Heart left ventricle (tissue), 16 donors: ENCODE measurements at regions not wholly inside any gene's neighbourhood (a gene's known extent, or its start where the extent isn't known, plus 50 kb on each side); places are given as distances from the start of the nearest gene placed in this dataset.

Experiments
- ATAC-seq, 4 donors: fragments of 200-7000 bp; cut with Tn5 transposase; one replicate each; pipeline ENCODE4 v1.9.1; 2020 to 2022; ENCODE audit warnings: moderate library complexity in 4 of 4, mild to moderate bottlenecking in 3 of 4, moderate number of reproducible peaks in 1 of 4
- DNase-seq, 5 donors: peaks; one replicate each; pipeline ENCODE4 v3.0.0-alpha.2; 2020
- H3K27ac ChIP-seq, 12 donors: fragments of 200-600 bp; sonication (generic) in 4 of 12; one replicate each; pipeline versions ENCODE4 v1.5.0 to v1.8.0; 2016 to 2022; ENCODE audit warnings: mild to moderate bottlenecking in 2 of 12
- H3K27me3 ChIP-seq, 9 donors: fragments of 200-600 bp; sonication (generic) in 2 of 9; one replicate each; pipeline versions ENCODE4 v1.5.1 to v1.8.0; 2016 to 2022; ENCODE audit warnings: mild to moderate bottlenecking in 3 of 9
- H3K36me3 ChIP-seq, 9 donors: fragments of 200-600 bp; sonication (generic) in 2 of 9; one replicate each; pipeline versions ENCODE4 v1.5.0 to v1.8.0; 2018 to 2022; ENCODE audit warnings: mild to moderate bottlenecking in 2 of 9
- H3K4me1 ChIP-seq, 12 donors: fragments of 200-600 bp; sonication (generic) in 4 of 12; one replicate each; pipeline versions ENCODE4 v1.5.0 to v1.8.0; 2016 to 2022; ENCODE audit warnings: mild to moderate bottlenecking in 3 of 12
- H3K4me3 ChIP-seq, 12 donors: fragments of 200-600 bp; sonication (generic) in 4 of 12; one replicate each; pipeline versions ENCODE4 v1.5.0 to v1.8.0; 2017 to 2022; ENCODE audit warnings: mild to moderate bottlenecking in 9 of 12, moderate library complexity in 4 of 12
- H3K9me3 ChIP-seq, 12 donors: fragments of 200-600 bp; sonication (generic) in 4 of 12; one replicate each; pipeline versions ENCODE4 v1.5.0 to v1.8.0; 2016 to 2022; ENCODE audit warnings: mild to moderate bottlenecking in 1 of 12
- CTCF ChIP-seq, 12 donors: fragments of 200-600 bp; sonication (generic) in 4 of 12; IDR thresholded peaks; one replicate each; pipeline versions ENCODE4 v1.5.0 to v1.8.0; 2018 to 2022; ENCODE audit warnings: antibody characterized with exemption in 12 of 12, mild to moderate bottlenecking in 5 of 12
- POLR2A ChIP-seq, 2 donors: fragments of 450-650 bp; IDR thresholded peaks; one replicate each; pipeline ENCODE4 v1.6.1; 2017; ENCODE audit warnings: antibody characterized with exemption in 2 of 2, mild to moderate bottlenecking in 2 of 2, moderate library complexity in 2 of 2
- WGBS, 4 donors: extraction: QIAGEN DNeasy Blood & Tissue Kit in 2 of 4; methylation state at CpG; one replicate each; pipeline versions ENCODE4 v1.1.5 to v1.1.7; 2013 to 2018; 5-methylcytosine and 5-hydroxymethylcytosine counted together
- intact Hi-C, 10 donors: fragments of 100-400 bp; cut with DNase I; formaldehyde crosslinking; loops; one replicate each; pipeline versions ENCODE4 v1.11.1 to v1.14.2; 2022
- donor health status: ischemic (EF 13 %, LVEDD 7.1; RV severe dilation, severe dysfunction).
- donor health status: healthy with polysubstance abuse.
- donor health status: DM: no; HTN: yes; CAD: no.
- donor health status: DM: no; HTN: no; CAD: no.
- donor health status: ischemic (EF 25% LVEDD 6.9; RV normal size, moderate dysfunction).
- donor health status: ischemic (EF 25% LVEDD 5.7; RV mildly dilated, moderate dysfunction).
- donor health status: healthy.
- donor health status: DM: yes; HTN: yes; CAD: no.
- donor health status: ischemic (EF 35%, LVEDD 5.7; RV mildly dilated, moderate dysfunction).
- donor health status: nonischemic (EF 11% LVEDD 7.7; RV severe dilation, severe dysfunction).
- donor health status: DM: yes; HTN: yes; CAD: no.
- donor health status: PGD.
- donor health status: ischemic (EF 29% LVEDD 5.4; RV normal size, mild dysfunction).
- donor health status: nonischemic (EF 23%, LVEDD 6.1; RV moderate dilation, normal function).

- H3K4me3 ChIP-seq = no peak overlapping the region
- 71 to 86% (median 79%) methylated on average over 3 of the region's 3 CpGs for WGBS, 4 donors
- DNase-seq (no peak), ATAC-seq (no peak)
- H3K4me1 ChIP-seq = no peaks in the 10 kb centered on the region
- intact Hi-C loops = no loop called here
- no peaks in the 10 kb centered on the region for H3K27me3 ChIP-seq
- no peaks in the 10 kb centered on the region for H3K36me3 ChIP-seq
- TF ChIP-seq CTCF (IDR thresholded peaks at IDR 0.05) (no peak), POLR2A (IDR thresholded peaks at IDR 0.05) (no peak)
- H3K27ac ChIP-seq = no peak overlapping the region
- no peaks in the 10 kb centered on the region for H3K9me3 ChIP-seq
These were observed 89.4 kb downstream of the CHD9NB start for GRCh38 chr16:52963212-52963854.

- H3K27ac ChIP-seq = no peak overlapping the region
- H3K4me1 ChIP-seq = no peaks in the 10 kb centered on the region
- DNase-seq (no peak), ATAC-seq (no peak)
- no peaks in the 10 kb centered on the region for H3K27me3 ChIP-seq
- intact Hi-C loops = no loop called here
- WGBS, 4 donors = 88 to 100% (median 95%) methylated on average over 1 of the region's 1 CpG
- H3K36me3 ChIP-seq = no peaks in the 10 kb centered on the region
- TF ChIP-seq POLR2A (IDR thresholded peaks at IDR 0.05) (no peak), CTCF (IDR thresholded peaks at IDR 0.05) (no peak)
- no peaks in the 10 kb centered on the region for H3K9me3 ChIP-seq
- H3K4me3 ChIP-seq = no peak overlapping the region
These were observed 93.7 kb downstream of the CHD9NB start for GRCh38 chr16:52958951-52959350.

GRCh38 chr16:52957199-52957598, 95.5 kb downstream of the CHD9NB start:
- WGBS, 4 donors = 83 to 90% (median 89%) methylated on average over 3 of the region's 3 CpGs
- intact Hi-C loops = no loop called here
- TF ChIP-seq CTCF (IDR thresholded peaks at IDR 0.05) (no peak), POLR2A (IDR thresholded peaks at IDR 0.05) (no peak)

GRCh38 chr16:52956044-52956443, 96.7 kb downstream of the CHD9NB start:
- Histone ChIP-seq H3K36me3 (no peaks in the 10 kb centered on the region), H3K27ac (no peak overlapping the region), H3K4me1 (no peaks in the 10 kb centered on the region), H3K27me3 (no peaks in the 10 kb centered on the region), H3K4me3 (no peak overlapping the region), H3K9me3 (no peaks in the 10 kb centered on the region)
- ATAC-seq = no peak
- DNase-seq = no peak
- TF ChIP-seq CTCF (IDR thresholded peaks at IDR 0.05) (no peak), POLR2A (IDR thresholded peaks at IDR 0.05) (no peak)
- 88 to 100% (median 96%) methylated on average over 1 of the region's 1 CpG for WGBS, 4 donors
- intact Hi-C loops = no loop called here

More at GRCh38 chr16:52957199-52957598, 95.5 kb downstream of the CHD9NB start:
- no peaks in the 10 kb centered on the region for H3K4me1 ChIP-seq
- no peaks in the 10 kb centered on the region for H3K36me3 ChIP-seq
- no peaks in the 10 kb centered on the region for H3K27me3 ChIP-seq
- no peak for DNase-seq
- no peaks in the 10 kb centered on the region for H3K9me3 ChIP-seq
- no peak overlapping the region for H3K4me3 ChIP-seq
- ATAC-seq = no peak
- H3K27ac ChIP-seq = no peak overlapping the region
